Neutrophil (primary cell): ENCODE measurements at regions not wholly inside any gene's neighbourhood (a gene's known extent, or its start where the extent isn't known, plus 50 kb on each side); places are given as distances from the start of the nearest gene placed in this dataset.

Experiments
- H3K27ac ChIP-seq: fragments of 200-600 bp; sonication (generic); 2 replicates; pipeline ENCODE4 v1.5.1; 2016; ENCODE audit warnings: mild to moderate bottlenecking, moderate library complexity
- H3K27me3 ChIP-seq: fragments of 200-600 bp; sonication (generic); 2 replicates; pipeline ENCODE4 v1.6.0; 2016; ENCODE audit warnings: mild to moderate bottlenecking
- H3K36me3 ChIP-seq: fragments of 200-600 bp; sonication (generic); 2 replicates; pipeline ENCODE4 v1.5.1; 2017
- H3K4me1 ChIP-seq, 2 experiments: fragments of 200-600 bp in 1 of 2; sonication (generic) in 1 of 2; 1 replicate in 1 of 2; 2 replicates in 1 of 2; pipeline versions ENCODE4 v1.5.1 to v1.6.1; 2013 to 2016; ENCODE audit warnings: low read depth in 1 of 2, low read length in 1 of 2, mild to moderate bottlenecking in 1 of 2, moderate library complexity in 1 of 2; ENCODE audit not compliant: control insufficient read depth in 1 of 2, insufficient read depth in 1 of 2
- H3K4me3 ChIP-seq, 2 experiments: fragments of 200-600 bp in 1 of 2; sonication (generic) in 1 of 2; 1 replicate in 1 of 2; 2 replicates in 1 of 2; pipeline ENCODE4 v1.5.1; 2013 to 2016; ENCODE audit warnings: low read depth in 1 of 2, low read length in 1 of 2, mild to moderate bottlenecking in 1 of 2, moderate library complexity in 1 of 2
- H3K9me3 ChIP-seq: fragments of 200-600 bp; sonication (generic); 2 replicates; pipeline ENCODE4 v1.5.1; 2016
- TF ChIP-seq, protein P1 (sequence below): fragments of 200-600 bp; sonication (generic); IDR thresholded peaks from 2 replicates; pipeline ENCODE4 v1.5.1; 2016; ENCODE audit warnings: antibody characterized with exemption

DNA sequence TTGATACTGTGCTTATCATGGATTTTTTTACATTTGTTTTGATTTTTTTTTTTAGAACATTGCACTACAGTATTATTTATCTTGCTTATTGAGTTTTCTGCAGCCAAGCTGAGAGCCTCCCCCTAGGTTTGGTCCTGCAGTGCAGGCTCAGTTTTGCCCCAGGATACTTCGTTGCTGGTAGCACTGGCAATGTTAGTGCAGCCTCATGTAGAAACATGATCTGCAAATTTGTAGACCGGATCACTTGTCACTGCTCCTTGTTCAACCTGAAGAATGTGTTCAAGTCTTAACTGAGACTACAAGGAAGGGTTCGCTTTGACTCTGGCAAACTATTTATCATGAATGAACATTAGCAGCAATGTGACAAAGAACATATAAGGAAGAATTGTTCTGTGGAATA lies 377.2 kb upstream of the PDE3A start:
- TF ChIP-seq, protein P1, sequence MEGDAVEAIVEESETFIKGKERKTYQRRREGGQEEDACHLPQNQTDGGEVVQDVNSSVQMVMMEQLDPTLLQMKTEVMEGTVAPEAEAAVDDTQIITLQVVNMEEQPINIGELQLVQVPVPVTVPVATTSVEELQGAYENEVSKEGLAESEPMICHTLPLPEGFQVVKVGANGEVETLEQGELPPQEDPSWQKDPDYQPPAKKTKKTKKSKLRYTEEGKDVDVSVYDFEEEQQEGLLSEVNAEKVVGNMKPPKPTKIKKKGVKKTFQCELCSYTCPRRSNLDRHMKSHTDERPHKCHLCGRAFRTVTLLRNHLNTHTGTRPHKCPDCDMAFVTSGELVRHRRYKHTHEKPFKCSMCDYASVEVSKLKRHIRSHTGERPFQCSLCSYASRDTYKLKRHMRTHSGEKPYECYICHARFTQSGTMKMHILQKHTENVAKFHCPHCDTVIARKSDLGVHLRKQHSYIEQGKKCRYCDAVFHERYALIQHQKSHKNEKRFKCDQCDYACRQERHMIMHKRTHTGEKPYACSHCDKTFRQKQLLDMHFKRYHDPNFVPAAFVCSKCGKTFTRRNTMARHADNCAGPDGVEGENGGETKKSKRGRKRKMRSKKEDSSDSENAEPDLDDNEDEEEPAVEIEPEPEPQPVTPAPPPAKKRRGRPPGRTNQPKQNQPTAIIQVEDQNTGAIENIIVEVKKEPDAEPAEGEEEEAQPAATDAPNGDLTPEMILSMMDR, result no peak
- H3K27ac ChIP-seq, result no peak overlapping the region

DNA sequence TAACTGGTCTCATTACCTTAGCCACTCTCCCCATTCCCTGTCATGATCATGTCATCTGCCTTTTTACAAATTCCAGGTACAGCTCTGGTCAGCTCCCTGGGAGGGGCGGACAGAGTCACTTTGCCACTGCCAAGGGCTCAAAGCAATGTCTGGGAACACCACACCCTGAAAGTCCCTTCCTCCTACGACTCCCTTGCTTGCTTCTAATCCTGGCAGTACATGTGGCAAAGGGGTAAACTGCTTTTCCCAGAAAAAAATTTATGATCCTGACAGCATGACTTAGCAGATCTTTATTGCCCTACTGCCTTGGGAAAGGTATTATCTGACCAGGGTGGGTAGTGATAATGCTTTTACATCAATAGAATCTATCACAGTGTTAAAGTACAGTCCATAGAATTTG lies 376.0 kb upstream of the PDE3A start:
- H3K9me3 ChIP-seq, result no peaks in the 10 kb centered on the region
- TF ChIP-seq, protein P1, result no peak
- H3K27me3 ChIP-seq, result no peaks in the 10 kb centered on the region

More for the DNA sequence above, 377.2 kb upstream of the PDE3A start:
- Histone ChIP-seq H3K9me3 (no peaks in the 10 kb centered on the region), H3K4me3 (no peak overlapping the region), H3K4me1 (no peaks in the 10 kb centered on the region), H3K36me3 (no peaks in the 10 kb centered on the region), H3K27me3 (no peaks in the 10 kb centered on the region)

DNA sequence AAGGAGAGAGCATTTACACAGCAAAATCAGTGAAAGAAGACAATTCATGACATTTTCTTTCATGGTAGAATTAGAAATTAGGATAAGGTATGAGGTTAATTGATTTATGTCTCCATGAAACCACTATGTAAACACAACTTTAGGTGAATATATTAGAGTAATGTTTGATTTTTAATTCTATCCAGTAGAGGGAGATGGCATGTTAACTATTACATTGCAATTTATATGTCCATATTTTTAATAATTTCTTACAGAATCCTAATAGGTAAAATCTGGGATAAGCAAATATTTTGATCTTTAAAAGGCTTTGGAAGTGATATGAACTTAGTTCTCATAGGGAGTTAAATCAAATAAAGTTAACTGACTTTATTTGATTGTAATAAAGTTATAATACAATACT lies 373.4 kb upstream of the PDE3A start:
- Histone ChIP-seq H3K36me3 (no peaks in the 10 kb centered on the region), H3K27me3 (no peaks in the 10 kb centered on the region)
- TF ChIP-seq, protein P1, result no peak

More for the DNA sequence above, 376.0 kb upstream of the PDE3A start:
- H3K36me3 ChIP-seq, result no peaks in the 10 kb centered on the region
- no peak overlapping the region for H3K27ac ChIP-seq
- no peaks in the 10 kb centered on the region for H3K4me1 ChIP-seq
- no peak overlapping the region for H3K4me3 ChIP-seq

DNA sequence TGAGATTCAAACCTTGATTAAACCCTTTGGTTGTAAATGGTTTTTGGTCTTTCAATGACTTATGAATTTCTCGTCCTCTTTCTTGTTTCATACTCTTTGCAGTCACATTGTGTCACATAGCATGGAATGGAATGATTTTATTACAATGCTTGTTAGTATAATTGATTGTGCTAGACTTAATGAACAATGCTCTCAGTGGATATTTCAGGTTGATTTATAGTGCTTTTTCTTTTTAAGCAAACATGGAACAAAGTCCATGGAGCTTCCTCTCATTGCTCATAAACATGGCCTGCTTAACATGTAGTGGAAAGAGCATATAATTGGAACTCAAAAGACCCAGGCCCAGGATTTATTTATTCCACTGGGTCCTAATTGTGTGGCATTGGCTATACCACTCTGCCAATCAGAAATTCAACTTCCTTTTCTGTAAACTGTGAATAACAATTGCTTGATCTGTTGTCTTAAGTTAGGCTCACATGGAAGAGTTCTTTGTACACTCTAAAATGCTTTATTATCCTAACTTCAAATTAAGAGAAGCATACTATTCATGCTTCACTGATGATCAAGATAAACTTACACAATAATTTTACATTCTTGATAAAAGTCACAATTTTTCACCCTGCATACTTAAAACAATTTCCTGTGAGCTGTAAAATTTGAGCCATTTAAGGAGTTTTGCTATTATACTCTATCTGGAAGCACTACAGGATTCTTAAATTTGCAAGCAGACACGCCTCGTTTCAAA lies 370.5 kb upstream of the PDE3A start:
- no peak overlapping the region for H3K4me3 ChIP-seq
- H3K9me3 ChIP-seq, result no peaks in the 10 kb centered on the region
- no peak overlapping the region for H3K27ac ChIP-seq
- TF ChIP-seq, protein P1, result no peak
- no peaks in the 10 kb centered on the region for H3K36me3 ChIP-seq
- H3K4me1 ChIP-seq, result no peaks in the 10 kb centered on the region
- H3K27me3 ChIP-seq, result no peaks in the 10 kb centered on the region

More for the DNA sequence above, 373.4 kb upstream of the PDE3A start:
- H3K27ac ChIP-seq, result no peak overlapping the region
- H3K4me1 ChIP-seq, result no peaks in the 10 kb centered on the region
- no peaks in the 10 kb centered on the region for H3K9me3 ChIP-seq
- no peak overlapping the region for H3K4me3 ChIP-seq

DNA sequence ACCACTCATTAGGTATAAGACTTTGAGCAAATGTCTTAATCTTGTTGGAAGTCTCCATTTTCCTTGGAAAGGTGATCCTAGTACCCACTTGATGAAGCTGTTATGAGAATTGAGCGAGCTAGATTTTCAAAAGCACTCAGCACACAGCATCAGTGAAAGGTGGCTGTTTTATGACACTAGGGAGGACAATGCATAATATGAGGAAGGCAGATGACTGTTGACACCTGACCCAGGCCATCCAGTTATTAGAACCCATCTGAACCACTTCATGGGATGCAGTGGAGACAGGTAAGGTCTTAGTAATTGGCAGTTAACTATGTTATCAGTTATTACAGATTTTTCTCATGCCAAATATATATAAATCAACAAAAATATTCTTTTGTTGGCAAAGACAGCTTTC lies 369.9 kb upstream of the PDE3A start:
- Histone ChIP-seq H3K36me3 (no peaks in the 10 kb centered on the region), H3K4me1 (no peaks in the 10 kb centered on the region), H3K27ac (no peak overlapping the region), H3K27me3 (no peaks in the 10 kb centered on the region), H3K4me3 (no peak overlapping the region), H3K9me3 (no peaks in the 10 kb centered on the region)
- TF ChIP-seq, protein P1, result no peak
